ENCODE measurements at regions not wholly inside any gene's neighbourhood (a gene's known extent, or its start where the extent isn't known, plus 50 kb on each side); places are given as distances from the start of the nearest gene placed in this dataset.

DNA sequence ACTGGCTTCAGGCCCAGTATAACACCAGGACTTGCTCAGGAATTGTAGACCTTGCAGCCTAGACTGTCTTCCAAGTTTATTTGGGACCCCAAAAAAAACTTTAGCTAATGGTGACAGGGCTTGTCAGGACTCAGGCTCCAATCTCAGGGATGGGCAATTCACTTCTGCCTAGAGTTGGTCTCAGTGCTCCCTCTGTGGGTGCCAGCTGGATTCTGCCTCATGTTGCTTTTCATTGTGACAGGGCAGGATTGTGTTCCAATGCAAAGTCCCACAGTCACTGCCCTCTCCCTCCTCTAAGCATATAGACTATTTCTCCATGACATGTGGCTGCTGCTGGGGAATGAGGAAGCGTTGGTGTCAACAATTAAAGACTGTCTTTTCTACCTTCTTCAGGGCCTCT is 174.7 kb downstream of the CYLC2 start:
- TF ChIP-seq EZH2 (IDR thresholded peaks at IDR 0.05; ENCODE audit: low read depth, low read length, severe bottlenecking) (no peak), POLR2A (IDR thresholded peaks at IDR 0.05; ENCODE audit: control extremely low read depth in 1 of 2, low read depth in 2 of 2, low read length in 2 of 2) (no peak), TAF1 (IDR thresholded peaks at IDR 0.05; ENCODE audit: low read depth, low read length) (no peak), MAX (IDR thresholded peaks at IDR 0.05) (no peak), BACH1 (IDR thresholded peaks at IDR 0.05; ENCODE audit: low read length) (no peak), SP1 (IDR thresholded peaks at IDR 0.05; ENCODE audit: low read depth, low read length) (no peak), POLR2AphosphoS5 (IDR thresholded peaks at IDR 0.05; ENCODE audit: low read depth, low read length) (no peak), RBBP5 (IDR thresholded peaks at IDR 0.05; ENCODE audit: borderline replicate concordance, low read depth, low read length) (no peak), FOSL1 (IDR thresholded peaks at IDR 0.05; ENCODE audit: insufficient read depth, low read depth, low read length) (no peak), EP300 (IDR thresholded peaks at IDR 0.05; ENCODE audit: borderline replicate concordance in 1 of 2, low read depth in 2 of 2, low read length in 2 of 2) (no peak)
- TF ChIP-seq, protein P1, sequence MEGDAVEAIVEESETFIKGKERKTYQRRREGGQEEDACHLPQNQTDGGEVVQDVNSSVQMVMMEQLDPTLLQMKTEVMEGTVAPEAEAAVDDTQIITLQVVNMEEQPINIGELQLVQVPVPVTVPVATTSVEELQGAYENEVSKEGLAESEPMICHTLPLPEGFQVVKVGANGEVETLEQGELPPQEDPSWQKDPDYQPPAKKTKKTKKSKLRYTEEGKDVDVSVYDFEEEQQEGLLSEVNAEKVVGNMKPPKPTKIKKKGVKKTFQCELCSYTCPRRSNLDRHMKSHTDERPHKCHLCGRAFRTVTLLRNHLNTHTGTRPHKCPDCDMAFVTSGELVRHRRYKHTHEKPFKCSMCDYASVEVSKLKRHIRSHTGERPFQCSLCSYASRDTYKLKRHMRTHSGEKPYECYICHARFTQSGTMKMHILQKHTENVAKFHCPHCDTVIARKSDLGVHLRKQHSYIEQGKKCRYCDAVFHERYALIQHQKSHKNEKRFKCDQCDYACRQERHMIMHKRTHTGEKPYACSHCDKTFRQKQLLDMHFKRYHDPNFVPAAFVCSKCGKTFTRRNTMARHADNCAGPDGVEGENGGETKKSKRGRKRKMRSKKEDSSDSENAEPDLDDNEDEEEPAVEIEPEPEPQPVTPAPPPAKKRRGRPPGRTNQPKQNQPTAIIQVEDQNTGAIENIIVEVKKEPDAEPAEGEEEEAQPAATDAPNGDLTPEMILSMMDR (IDR thresholded peaks at IDR 0.05; ENCODE audit: control extremely low read depth in 1 of 3, insufficient read depth in 1 of 3, low read depth in 1 of 3, low read length in 3 of 3) = peak in 2 of 3 experiments; percentile 13 to 24; a peak in 2 of 4 replicates
- TF ChIP-seq, protein P2, sequence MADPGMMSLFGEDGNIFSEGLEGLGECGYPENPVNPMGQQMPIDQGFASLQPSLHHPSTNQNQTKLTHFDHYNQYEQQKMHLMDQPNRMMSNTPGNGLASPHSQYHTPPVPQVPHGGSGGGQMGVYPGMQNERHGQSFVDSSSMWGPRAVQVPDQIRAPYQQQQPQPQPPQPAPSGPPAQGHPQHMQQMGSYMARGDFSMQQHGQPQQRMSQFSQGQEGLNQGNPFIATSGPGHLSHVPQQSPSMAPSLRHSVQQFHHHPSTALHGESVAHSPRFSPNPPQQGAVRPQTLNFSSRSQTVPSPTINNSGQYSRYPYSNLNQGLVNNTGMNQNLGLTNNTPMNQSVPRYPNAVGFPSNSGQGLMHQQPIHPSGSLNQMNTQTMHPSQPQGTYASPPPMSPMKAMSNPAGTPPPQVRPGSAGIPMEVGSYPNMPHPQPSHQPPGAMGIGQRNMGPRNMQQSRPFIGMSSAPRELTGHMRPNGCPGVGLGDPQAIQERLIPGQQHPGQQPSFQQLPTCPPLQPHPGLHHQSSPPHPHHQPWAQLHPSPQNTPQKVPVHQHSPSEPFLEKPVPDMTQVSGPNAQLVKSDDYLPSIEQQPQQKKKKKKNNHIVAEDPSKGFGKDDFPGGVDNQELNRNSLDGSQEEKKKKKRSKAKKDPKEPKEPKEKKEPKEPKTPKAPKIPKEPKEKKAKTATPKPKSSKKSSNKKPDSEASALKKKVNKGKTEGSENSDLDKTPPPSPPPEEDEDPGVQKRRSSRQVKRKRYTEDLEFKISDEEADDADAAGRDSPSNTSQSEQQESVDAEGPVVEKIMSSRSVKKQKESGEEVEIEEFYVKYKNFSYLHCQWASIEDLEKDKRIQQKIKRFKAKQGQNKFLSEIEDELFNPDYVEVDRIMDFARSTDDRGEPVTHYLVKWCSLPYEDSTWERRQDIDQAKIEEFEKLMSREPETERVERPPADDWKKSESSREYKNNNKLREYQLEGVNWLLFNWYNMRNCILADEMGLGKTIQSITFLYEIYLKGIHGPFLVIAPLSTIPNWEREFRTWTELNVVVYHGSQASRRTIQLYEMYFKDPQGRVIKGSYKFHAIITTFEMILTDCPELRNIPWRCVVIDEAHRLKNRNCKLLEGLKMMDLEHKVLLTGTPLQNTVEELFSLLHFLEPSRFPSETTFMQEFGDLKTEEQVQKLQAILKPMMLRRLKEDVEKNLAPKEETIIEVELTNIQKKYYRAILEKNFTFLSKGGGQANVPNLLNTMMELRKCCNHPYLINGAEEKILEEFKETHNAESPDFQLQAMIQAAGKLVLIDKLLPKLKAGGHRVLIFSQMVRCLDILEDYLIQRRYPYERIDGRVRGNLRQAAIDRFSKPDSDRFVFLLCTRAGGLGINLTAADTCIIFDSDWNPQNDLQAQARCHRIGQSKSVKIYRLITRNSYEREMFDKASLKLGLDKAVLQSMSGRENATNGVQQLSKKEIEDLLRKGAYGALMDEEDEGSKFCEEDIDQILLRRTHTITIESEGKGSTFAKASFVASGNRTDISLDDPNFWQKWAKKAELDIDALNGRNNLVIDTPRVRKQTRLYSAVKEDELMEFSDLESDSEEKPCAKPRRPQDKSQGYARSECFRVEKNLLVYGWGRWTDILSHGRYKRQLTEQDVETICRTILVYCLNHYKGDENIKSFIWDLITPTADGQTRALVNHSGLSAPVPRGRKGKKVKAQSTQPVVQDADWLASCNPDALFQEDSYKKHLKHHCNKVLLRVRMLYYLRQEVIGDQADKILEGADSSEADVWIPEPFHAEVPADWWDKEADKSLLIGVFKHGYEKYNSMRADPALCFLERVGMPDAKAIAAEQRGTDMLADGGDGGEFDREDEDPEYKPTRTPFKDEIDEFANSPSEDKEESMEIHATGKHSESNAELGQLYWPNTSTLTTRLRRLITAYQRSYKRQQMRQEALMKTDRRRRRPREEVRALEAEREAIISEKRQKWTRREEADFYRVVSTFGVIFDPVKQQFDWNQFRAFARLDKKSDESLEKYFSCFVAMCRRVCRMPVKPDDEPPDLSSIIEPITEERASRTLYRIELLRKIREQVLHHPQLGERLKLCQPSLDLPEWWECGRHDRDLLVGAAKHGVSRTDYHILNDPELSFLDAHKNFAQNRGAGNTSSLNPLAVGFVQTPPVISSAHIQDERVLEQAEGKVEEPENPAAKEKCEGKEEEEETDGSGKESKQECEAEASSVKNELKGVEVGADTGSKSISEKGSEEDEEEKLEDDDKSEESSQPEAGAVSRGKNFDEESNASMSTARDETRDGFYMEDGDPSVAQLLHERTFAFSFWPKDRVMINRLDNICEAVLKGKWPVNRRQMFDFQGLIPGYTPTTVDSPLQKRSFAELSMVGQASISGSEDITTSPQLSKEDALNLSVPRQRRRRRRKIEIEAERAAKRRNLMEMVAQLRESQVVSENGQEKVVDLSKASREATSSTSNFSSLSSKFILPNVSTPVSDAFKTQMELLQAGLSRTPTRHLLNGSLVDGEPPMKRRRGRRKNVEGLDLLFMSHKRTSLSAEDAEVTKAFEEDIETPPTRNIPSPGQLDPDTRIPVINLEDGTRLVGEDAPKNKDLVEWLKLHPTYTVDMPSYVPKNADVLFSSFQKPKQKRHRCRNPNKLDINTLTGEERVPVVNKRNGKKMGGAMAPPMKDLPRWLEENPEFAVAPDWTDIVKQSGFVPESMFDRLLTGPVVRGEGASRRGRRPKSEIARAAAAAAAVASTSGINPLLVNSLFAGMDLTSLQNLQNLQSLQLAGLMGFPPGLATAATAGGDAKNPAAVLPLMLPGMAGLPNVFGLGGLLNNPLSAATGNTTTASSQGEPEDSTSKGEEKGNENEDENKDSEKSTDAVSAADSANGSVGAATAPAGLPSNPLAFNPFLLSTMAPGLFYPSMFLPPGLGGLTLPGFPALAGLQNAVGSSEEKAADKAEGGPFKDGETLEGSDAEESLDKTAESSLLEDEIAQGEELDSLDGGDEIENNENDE (IDR thresholded peaks at IDR 0.05; ENCODE audit: insufficient replicate concordance, low read length) = no peak
